GM21360 (cell line): ENCODE measurements at regions not wholly inside any gene's neighbourhood (a gene's known extent, or its start where the extent isn't known, plus 50 kb on each side); places are given as distances from the start of the nearest gene placed in this dataset.

Source experiments
- ATAC-seq: cut with Tn5 transposase; IDR thresholded peaks from one replicate; pipeline ENCODE4 v1.9.1; 2021; ENCODE audit warnings: mild to moderate bottlenecking, moderate library complexity; ENCODE audit not compliant: unreplicated experiment

- ATAC-seq, result no peak
These were observed 225.0 kb upstream of the GRIP1 start for GRCh38 chr12:66903782-66904396.

GRCh38 chr12:66905201-66905600 lies 226.3 kb upstream of the GRIP1 start:
- ATAC-seq, result no peak

- no peak for ATAC-seq
These were observed 231.6 kb upstream of the GRIP1 start for GRCh38 chr12:66910366-66910974.

- no peak for ATAC-seq
These were observed 236.5 kb upstream of the GRIP1 start for GRCh38 chr12:66915306-66915904.

- no peak for ATAC-seq
These were observed 237.3 kb upstream of the GRIP1 start for GRCh38 chr12:66916189-66916588.

- ATAC-seq, result no peak
These were observed 240.6 kb upstream of the GRIP1 start for GRCh38 chr12:66919466-66919865.

- no peak for ATAC-seq
These were observed 241.3 kb upstream of the GRIP1 start for GRCh38 chr12:66920205-66920604.

- ATAC-seq, result no peak
These were observed 242.3 kb upstream of the GRIP1 start for GRCh38 chr12:66921151-66921550.

- no peak for ATAC-seq
These were observed 246.2 kb upstream of the GRIP1 start for GRCh38 chr12:66925083-66925482.

GRCh38 chr12:66929121-66929520 lies 250.2 kb upstream of the GRIP1 start:
- ATAC-seq, result no peak

GRCh38 chr12:66931091-66931490 lies 252.2 kb upstream of the GRIP1 start:
- no peak for ATAC-seq

- ATAC-seq, result no peak
These were observed 253.2 kb upstream of the GRIP1 start for GRCh38 chr12:66932126-66932525.

- ATAC-seq, result no peak
These were observed 255.6 kb upstream of the GRIP1 start for GRCh38 chr12:66934302-66935062.

- ATAC-seq, result no peak
These were observed 262.3 kb upstream of the GRIP1 start for GRCh38 chr12:66941150-66941549.

GRCh38 chr12:66942741-66943465 lies 264.0 kb upstream of the GRIP1 start:
- no peak for ATAC-seq

- no peak for ATAC-seq
These were observed 265.5 kb upstream of the GRIP1 start for GRCh38 chr12:66944365-66944764.

GRCh38 chr12:66945189-66945817 lies 266.4 kb upstream of the GRIP1 start:
- no peak for ATAC-seq

- ATAC-seq, result no peak
These were observed 268.2 kb upstream of the GRIP1 start for GRCh38 chr12:66947119-66947518.

GRCh38 chr12:66952668-66953067 lies 273.8 kb upstream of the GRIP1 start:
- ATAC-seq, result no peak

GRCh38 chr12:66956300-66956699 lies 277.4 kb upstream of the GRIP1 start:
- no peak for ATAC-seq

- no peak for ATAC-seq
These were observed 280.4 kb upstream of the GRIP1 start for GRCh38 chr12:66959276-66959675.
